PC-9 (cell line): ENCODE measurements at regions not wholly inside any gene's neighbourhood (a gene's known extent, or its start where the extent isn't known, plus 50 kb on each side); places are given as distances from the start of the nearest gene placed in this dataset.

Source experiments
- CTCF ChIP-seq: fragments of 200-600 bp; sonication (generic); conservative IDR thresholded peaks from 2 replicates; pipeline ENCODE4 v1.6.1; 2017; ENCODE audit warnings: mixed run types, antibody characterized with exemption, mild to moderate bottlenecking, moderate library complexity
- EZH2 ChIP-seq: fragments of 200-600 bp; sonication (generic); IDR thresholded peaks from 2 replicates; pipeline ENCODE4 v1.8.0; 2017; ENCODE audit warnings: antibody characterized with exemption, low read depth

DNA sequence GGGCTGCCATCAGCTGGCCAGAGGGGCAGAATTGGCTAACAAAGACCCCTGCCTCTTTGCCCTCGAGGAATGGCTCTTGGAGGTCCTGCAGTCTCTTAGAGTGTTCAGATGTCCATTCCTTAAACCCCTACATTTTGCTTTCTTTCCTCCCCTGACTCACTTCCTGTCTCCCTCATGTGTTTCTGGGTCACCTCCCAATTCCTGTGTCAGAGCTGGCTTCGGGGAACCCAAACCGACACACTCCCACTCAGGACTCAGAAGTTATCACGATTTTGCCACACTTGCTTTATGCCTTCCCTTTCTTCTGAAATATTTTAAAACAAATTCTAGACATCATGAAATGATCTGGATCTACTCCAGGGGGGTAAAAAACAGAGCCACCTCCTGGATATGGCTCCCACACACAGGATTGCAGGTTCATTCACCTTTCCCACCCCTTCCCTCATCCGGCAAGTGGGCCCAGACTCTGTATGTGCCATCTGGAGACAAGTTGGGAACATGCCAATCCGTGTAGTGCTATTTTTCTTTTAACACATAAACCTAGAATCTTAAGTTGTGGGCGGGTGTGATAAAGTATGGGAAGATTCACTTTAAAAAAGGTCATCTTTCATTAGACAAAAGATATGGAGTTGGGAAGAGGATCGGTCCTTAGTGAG, 145.7 kb downstream of the NXNL2 start:
- TF ChIP-seq CTCF (no peak), EZH2 (no peak)
